Panc1 (cell line): ENCODE measurements at regions not wholly inside any gene's neighbourhood (a gene's known extent, or its start where the extent isn't known, plus 50 kb on each side); places are given as distances from the start of the nearest gene placed in this dataset.

Source experiments
- ATAC-seq: fragments of 200-7000 bp; cut with Tn5 transposase; 2 replicates; pipeline ENCODE4 v1.9.1; 2020; ENCODE audit warnings: mild to moderate bottlenecking, moderate library complexity
- BruUV-seq: library from RNA; stranded (reverse); fragments of 400-500 nt; replicated peaks from 2 replicates; lab custom pipeline; 2021; lab: Mats Ljungman, UMichigan
- CTCF ChIA-PET: fragments of 300-600 bp; sonication (Branson Sonifier 250); formaldehyde crosslinking; loops from one replicate; lab custom pipeline; 2022; ENCODE audit warnings: antibody characterized with exemption; lab: Charles Lee
- POLR2A ChIA-PET: fragments of 300-600 bp; sonication (Branson Sonifier 250); formaldehyde crosslinking; loops from one replicate; lab custom pipeline; 2022; ENCODE audit warnings: antibody characterized with exemption; lab: Charles Lee
- DNase-seq: peaks from one replicate; pipeline ENCODE4 v3.0.0-alpha.2; 2010; ENCODE audit warnings: low read depth, low spot score
- H3K27ac ChIP-seq: 2 replicates; pipeline ENCODE4 v1.5.1; 2011; ENCODE audit warnings: mild to moderate bottlenecking, low read length, inconsistent platforms
- H3K27me3 ChIP-seq: fragments of 200-500 bp; sonication (Bioruptor generic); 2 replicates; pipeline ENCODE4 v1.6.0; 2014; ENCODE audit warnings: low read length, inconsistent platforms; ENCODE audit not compliant: control insufficient read depth, insufficient read depth
- H3K36me3 ChIP-seq: fragments of 200-500 bp; sonication (Bioruptor generic); 2 replicates; pipeline ENCODE4 v1.5.1; 2014; ENCODE audit warnings: inconsistent platforms, mild to moderate bottlenecking, low read length, moderate library complexity; ENCODE audit not compliant: control insufficient read depth, insufficient read depth
- H3K4me1 ChIP-seq: 2 replicates; pipeline ENCODE4 v1.5.1; 2011; ENCODE audit warnings: inconsistent platforms, mild to moderate bottlenecking, low read length, moderate library complexity; ENCODE audit not compliant: control insufficient read depth, insufficient read depth
- H3K4me3 ChIP-seq, 2 experiments: 2 replicates each; pipeline ENCODE4 v1.5.1; 2011 to 2012; ENCODE audit warnings: low read depth in 2 of 2, low read length in 2 of 2, mild to moderate bottlenecking in 2 of 2, inconsistent platforms in 1 of 2, moderate library complexity in 1 of 2
- H3K9me3 ChIP-seq: fragments of 200-500 bp; sonication (Bioruptor generic); 2 replicates; pipeline ENCODE4 v1.5.1; 2014; ENCODE audit warnings: low read depth, mild to moderate bottlenecking, inconsistent platforms, low read length, moderate library complexity; ENCODE audit not compliant: control insufficient read depth, insufficient read depth
- CTCF ChIP-seq: fragments of 450-650 bp; IDR thresholded peaks from 2 replicates; pipeline ENCODE4 v1.5.1; 2017; ENCODE audit warnings: mild to moderate bottlenecking
- POLR2AphosphoS5 ChIP-seq: IDR thresholded peaks from 2 replicates; pipeline ENCODE4 v1.6.1; 2012; ENCODE audit warnings: mild to moderate bottlenecking, low read depth, low read length, moderate library complexity
- REST ChIP-seq, 2 experiments: IDR thresholded peaks; 2 replicates each; pipeline ENCODE4 v1.6.1; 2011 to 2012; ENCODE audit warnings: low read depth in 2 of 2, control low read depth in 1 of 2, low read length in 1 of 2, mild to moderate bottlenecking in 1 of 2, moderate library complexity in 1 of 2; ENCODE audit not compliant: insufficient read depth in 1 of 2
- SIN3A ChIP-seq: IDR thresholded peaks from 2 replicates; pipeline ENCODE4 v1.6.1; 2012; ENCODE audit warnings: low read depth, mild to moderate bottlenecking, low read length, moderate library complexity, borderline replicate concordance; ENCODE audit not compliant: insufficient read depth
- TCF7L2 ChIP-seq: IDR thresholded peaks from 2 replicates; pipeline ENCODE4 v1.6.1; 2011; ENCODE audit warnings: mild to moderate bottlenecking, low read depth, low read length, inconsistent platforms
- in situ Hi-C: cut with HindIII; loops from 2 replicates; pipeline ENCODE4 v1.10.0; 2016; ENCODE audit warnings: low sequenced_read_pairs, low pct_unique_long_range_greater_than_20kb
- intact Hi-C: fragments of 100-400 bp; cut with micrococcal nuclease; formaldehyde crosslinking; loops from one replicate; pipeline ENCODE4 v1.10.0; 2022; ENCODE audit not compliant: unreplicated experiment

DNA sequence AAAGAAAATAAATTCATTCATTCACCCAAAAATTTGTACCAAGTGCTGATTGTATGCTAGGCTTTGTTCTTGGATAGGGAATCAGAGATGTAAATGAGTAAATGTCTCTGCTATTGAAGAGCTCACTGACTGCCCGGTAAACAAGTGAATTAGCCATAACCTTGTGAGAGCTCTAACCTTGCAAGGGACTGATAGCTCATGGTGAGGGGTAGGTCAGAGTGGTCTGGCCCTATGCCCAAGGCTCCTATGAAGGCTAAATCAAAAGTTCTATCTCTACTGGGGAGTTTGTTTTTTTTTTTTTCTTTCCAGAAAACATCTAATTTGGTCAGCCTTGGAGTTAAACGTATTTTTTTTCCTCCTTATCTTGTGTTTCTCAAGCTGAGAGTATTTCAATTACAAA, 172.8 kb upstream of the CDH11 start:
- DNase-seq (no peak), ATAC-seq (no peak)
- TF ChIP-seq TCF7L2 (no peak), CTCF (no peak), POLR2AphosphoS5 (no peak), REST (IDR thresholded peaks at IDR 0.05; ENCODE audit: insufficient read depth in 1 of 2, low read depth in 2 of 2, low read length in 1 of 2) (no peak), SIN3A (no peak)
- in situ Hi-C loops (no loop called here), intact Hi-C loops (no loop called here)
- BruUV-seq: no TSS peak
- Histone ChIP-seq H3K4me3 (no peak overlapping the region), H3K27me3 (no peaks in the 10 kb centered on the region), H3K9me3 (no peaks in the 10 kb centered on the region), H3K27ac (no peak overlapping the region), H3K4me1 (no peaks in the 10 kb centered on the region), H3K36me3 (no peaks in the 10 kb centered on the region)
- ChIA-PET CTCF (no interaction called here), POLR2A (no interaction called here)

GRCh38 chr16:65294165-65294564, 172.3 kb upstream of the CDH11 start:
- H3K27ac ChIP-seq: no peak overlapping the region
- H3K9me3 ChIP-seq: no peaks in the 10 kb centered on the region
- DNase-seq: no peak
- no peak overlapping the region for H3K4me3 ChIP-seq
- in situ Hi-C loops: no loop called here
- ChIA-PET CTCF (no interaction called here), POLR2A (no interaction called here)
- no peak for ATAC-seq
- no TSS peak for BruUV-seq
- H3K36me3 ChIP-seq: no peaks in the 10 kb centered on the region
- no peak for TF ChIP-seq TCF7L2
- no peak for TF ChIP-seq REST (IDR thresholded peaks at IDR 0.05; ENCODE audit: insufficient read depth in 1 of 2, low read depth in 2 of 2, low read length in 1 of 2)
- TF ChIP-seq POLR2AphosphoS5: no peak
- no peak for TF ChIP-seq SIN3A
- no peak for TF ChIP-seq CTCF
- H3K4me1 ChIP-seq: no peaks in the 10 kb centered on the region
- no peaks in the 10 kb centered on the region for H3K27me3 ChIP-seq
- intact Hi-C loops: no loop called here
